AG04449 (cell line): ENCODE measurements at regions not wholly inside any gene's neighbourhood (a gene's known extent, or its start where the extent isn't known, plus 50 kb on each side); places are given as distances from the start of the nearest gene placed in this dataset.
A peak's percentile ranks its signal among the peaks of the same experiment; 100 is the strongest.

Experiments
- CTCF ChIA-PET: fragments of 350-600 bp; formaldehyde crosslinking; extraction: SDS; loops from one replicate; lab custom pipeline; 2021; ENCODE audit warnings: antibody characterized with exemption; lab: Yijun Ruan, JAX
- POLR2A ChIA-PET: fragments of 400-600, 350-600 bp; formaldehyde crosslinking; extraction: SDS; loops from one replicate; lab custom pipeline; 2020; ENCODE audit warnings: antibody characterized with exemption, inconsistent platforms; lab: Yijun Ruan, JAX
- DNase-seq: peaks from one replicate; pipeline ENCODE4 v3.0.0-alpha.2; 2010; ENCODE audit warnings: low read depth, low spot score
- H3K4me3 ChIP-seq: 2 replicates; pipeline ENCODE4 v1.5.1; 2011; ENCODE audit warnings: low read depth, mild to moderate bottlenecking, control low read depth, low read length
- CTCF ChIP-seq: IDR thresholded peaks from one replicate; pipeline ENCODE4 v1.5.1; 2011; ENCODE audit warnings: mild to moderate bottlenecking, moderate library complexity, low read length, control low read depth, inconsistent platforms; ENCODE audit not compliant: insufficient read depth; ENCODE audit errors: missing control alignments

GRCh38 chr13:110811771-110812120 is 98.2 kb downstream of the ING1 start:
- ChIA-PET POLR2A (no interaction called here), CTCF (interaction anchor here (0.5 to 1.5 kb wide), 4 partner anchors 11 to 275 kb away, joined by 3 to 10 read pairs (median 4); no protein-coding TSS in a partner anchor)
- DNase-seq: no peak
- no peak overlapping the region for H3K4me3 ChIP-seq
- no peak for TF ChIP-seq CTCF

GRCh38 chr13:110812121-110812868 is 98.8 kb downstream of the ING1 start:
- ChIA-PET CTCF (interaction anchor here (1.2 to 1.4 kb wide), 2 partner anchors 12 to 103 kb away, joined by 3 to 10 read pairs; no protein-coding TSS in a partner anchor), POLR2A (interaction anchor here (1.0 kb wide), 1 partner anchor 97 kb away, joined by 5 read pairs; no protein-coding TSS in a partner anchor)
- DNase-seq: no peak
- peak; percentile 23 for TF ChIP-seq CTCF
- peak overlapping the region; percentile 26 for H3K4me3 ChIP-seq

- no peak for DNase-seq
- H3K4me3 ChIP-seq: peak overlapping the region; percentile 26
- POLR2A ChIA-PET: interaction anchor here (1.0 kb wide), 1 partner anchor 97 kb away, joined by 5 read pairs; no protein-coding TSS in a partner anchor
- CTCF ChIA-PET: interaction anchor here (1.2 to 1.4 kb wide), 2 partner anchors 12 to 102 kb away, joined by 3 to 10 read pairs; no protein-coding TSS in a partner anchor
- no peak for TF ChIP-seq CTCF
These were observed 99.6 kb downstream of the ING1 start for GRCh38 chr13:110812869-110813645.

GRCh38 chr13:110813646-110814624 is 100.4 kb downstream of the ING1 start:
- H3K4me3 ChIP-seq: no peak overlapping the region
- no peak for DNase-seq
- ChIA-PET CTCF (no interaction called here), POLR2A (no interaction called here)
- TF ChIP-seq CTCF: no peak

- no peak for DNase-seq
- TF ChIP-seq CTCF: no peak
- POLR2A ChIA-PET: interaction anchor here (1.4 kb wide), 1 partner anchor 100 kb away, joined by 6 read pairs; no protein-coding TSS in a partner anchor
- H3K4me3 ChIP-seq: no peak overlapping the region
- CTCF ChIA-PET: interaction anchor here (0.7 to 4.4 kb wide), 3 partner anchors 15 to 222 kb away, joined by 3 to 39 read pairs (median 3); no protein-coding TSS in a partner anchor
These were observed 99.2 kb downstream of the ANKRD10 start for GRCh38 chr13:110815471-110816204.
